Hematopoietic multipotent progenitor cell treated with erythropoietin and hydrocortisone succinate and interleukin-3 and kit ligand, for 15 days (in vitro differentiated cells): ENCODE measurements at regions not wholly inside any gene's neighbourhood (a gene's known extent, or its start where the extent isn't known, plus 50 kb on each side); places are given as distances from the start of the nearest gene placed in this dataset.

Experiments
- DNase-seq: peaks from one replicate; pipeline ENCODE4 v3.0.0-alpha.2; 2015; ENCODE audit warnings: low spot score

GRCh38 chr18:27695052-27695451 lies 481.9 kb downstream of the CDH2 start:
- DNase-seq = no peak

- no peak for DNase-seq
Measured at GRCh38 chr18:27688581-27688980, 488.3 kb downstream of the CDH2 start.

GRCh38 chr18:27687351-27687979 lies 489.5 kb downstream of the CDH2 start:
- DNase-seq = no peak

- no peak for DNase-seq
Measured at GRCh38 chr18:27685807-27686412, 491.0 kb downstream of the CDH2 start.

GRCh38 chr18:27685091-27685490 lies 491.8 kb downstream of the CDH2 start:
- no peak for DNase-seq

GRCh38 chr18:27674411-27674810 lies 489.3 kb upstream of the CHST9 start:
- DNase-seq = no peak

GRCh38 chr18:27673861-27674260 lies 488.8 kb upstream of the CHST9 start:
- DNase-seq = no peak

GRCh38 chr18:27668158-27668557 lies 483.1 kb upstream of the CHST9 start:
- DNase-seq = no peak

- no peak for DNase-seq
Measured at GRCh38 chr18:27667064-27667463, 482.0 kb upstream of the CHST9 start.

GRCh38 chr18:27666016-27666415 lies 480.9 kb upstream of the CHST9 start:
- no peak for DNase-seq

GRCh38 chr18:27665264-27665799 lies 480.2 kb upstream of the CHST9 start:
- DNase-seq = no peak

GRCh38 chr18:27662949-27663348 lies 477.8 kb upstream of the CHST9 start:
- DNase-seq = no peak

- DNase-seq = no peak
Measured at GRCh38 chr18:27662537-27662936, 477.4 kb upstream of the CHST9 start.

- no peak for DNase-seq
Measured at GRCh38 chr18:27661320-27662018, 476.4 kb upstream of the CHST9 start.

GRCh38 chr18:27656905-27657304 lies 471.8 kb upstream of the CHST9 start:
- no peak for DNase-seq

GRCh38 chr18:27656167-27656778 lies 471.2 kb upstream of the CHST9 start:
- DNase-seq = no peak

GRCh38 chr18:27653247-27653646 lies 468.1 kb upstream of the CHST9 start:
- DNase-seq = no peak

- DNase-seq = no peak
Measured at GRCh38 chr18:27652480-27653121, 467.5 kb upstream of the CHST9 start.

GRCh38 chr18:27649621-27650020 lies 464.5 kb upstream of the CHST9 start:
- no peak for DNase-seq

- DNase-seq = no peak
Measured at GRCh38 chr18:27645929-27646328, 460.8 kb upstream of the CHST9 start.

GRCh38 chr18:27636576-27637085 lies 451.5 kb upstream of the CHST9 start:
- no peak for DNase-seq

GRCh38 chr18:27632706-27633105 lies 447.6 kb upstream of the CHST9 start:
- DNase-seq = no peak
